AG09309 (cell line): ENCODE measurements at regions not wholly inside any gene's neighbourhood (a gene's known extent, or its start where the extent isn't known, plus 50 kb on each side); places are given as distances from the start of the nearest gene placed in this dataset.

ENCODE experiments used
- DNase-seq: peaks from one replicate; pipeline ENCODE4 v3.0.0-alpha.2; 2010; ENCODE audit warnings: low read depth
- H3K4me3 ChIP-seq: 2 replicates; pipeline ENCODE4 v1.5.1; 2011; ENCODE audit warnings: mild to moderate bottlenecking, low read depth, low read length, moderate library complexity; ENCODE audit not compliant: control insufficient read depth
- CTCF ChIP-seq: IDR thresholded peaks from 2 replicates; pipeline ENCODE4 v1.5.1; 2011; ENCODE audit warnings: mild to moderate bottlenecking, low read depth, low read length, inconsistent platforms; ENCODE audit not compliant: insufficient read depth, control insufficient read depth; ENCODE audit errors: missing control alignments

- no peak overlapping the region for H3K4me3 ChIP-seq
- no peak for TF ChIP-seq CTCF
- DNase-seq = no peak
Measured at GRCh38 chr12:61502179-61502578, 758.0 kb upstream of the USP15 start.

- H3K4me3 ChIP-seq = no peak overlapping the region
- no peak for DNase-seq
- no peak for TF ChIP-seq CTCF
Measured at GRCh38 chr12:61504396-61505080, 755.7 kb upstream of the USP15 start.

GRCh38 chr12:61513499-61513898 is 746.7 kb upstream of the USP15 start:
- no peak for DNase-seq
- TF ChIP-seq CTCF = no peak
- H3K4me3 ChIP-seq = no peak overlapping the region

GRCh38 chr12:61514016-61514415 is 746.2 kb upstream of the USP15 start:
- DNase-seq = no peak
- no peak for TF ChIP-seq CTCF
- H3K4me3 ChIP-seq = no peak overlapping the region

GRCh38 chr12:61521258-61521657 is 738.9 kb upstream of the USP15 start:
- DNase-seq = no peak
- TF ChIP-seq CTCF = no peak
- no peak overlapping the region for H3K4me3 ChIP-seq

- no peak for TF ChIP-seq CTCF
- no peak for DNase-seq
- H3K4me3 ChIP-seq = no peak overlapping the region
Measured at GRCh38 chr12:61523276-61523992, 736.8 kb upstream of the USP15 start.

GRCh38 chr12:61524851-61525250 is 735.4 kb upstream of the USP15 start:
- DNase-seq = no peak
- H3K4me3 ChIP-seq = no peak overlapping the region
- no peak for TF ChIP-seq CTCF
